ENCODE measurements at regions not wholly inside any gene's neighbourhood (a gene's known extent, or its start where the extent isn't known, plus 50 kb on each side); places are given as distances from the start of the nearest gene placed in this dataset.
"Not testable (repeated sequence)": the region's sequence is repeated elsewhere in the genome, so short reads cannot be mapped to it uniquely, and the experiment has no call there.

DNA sequence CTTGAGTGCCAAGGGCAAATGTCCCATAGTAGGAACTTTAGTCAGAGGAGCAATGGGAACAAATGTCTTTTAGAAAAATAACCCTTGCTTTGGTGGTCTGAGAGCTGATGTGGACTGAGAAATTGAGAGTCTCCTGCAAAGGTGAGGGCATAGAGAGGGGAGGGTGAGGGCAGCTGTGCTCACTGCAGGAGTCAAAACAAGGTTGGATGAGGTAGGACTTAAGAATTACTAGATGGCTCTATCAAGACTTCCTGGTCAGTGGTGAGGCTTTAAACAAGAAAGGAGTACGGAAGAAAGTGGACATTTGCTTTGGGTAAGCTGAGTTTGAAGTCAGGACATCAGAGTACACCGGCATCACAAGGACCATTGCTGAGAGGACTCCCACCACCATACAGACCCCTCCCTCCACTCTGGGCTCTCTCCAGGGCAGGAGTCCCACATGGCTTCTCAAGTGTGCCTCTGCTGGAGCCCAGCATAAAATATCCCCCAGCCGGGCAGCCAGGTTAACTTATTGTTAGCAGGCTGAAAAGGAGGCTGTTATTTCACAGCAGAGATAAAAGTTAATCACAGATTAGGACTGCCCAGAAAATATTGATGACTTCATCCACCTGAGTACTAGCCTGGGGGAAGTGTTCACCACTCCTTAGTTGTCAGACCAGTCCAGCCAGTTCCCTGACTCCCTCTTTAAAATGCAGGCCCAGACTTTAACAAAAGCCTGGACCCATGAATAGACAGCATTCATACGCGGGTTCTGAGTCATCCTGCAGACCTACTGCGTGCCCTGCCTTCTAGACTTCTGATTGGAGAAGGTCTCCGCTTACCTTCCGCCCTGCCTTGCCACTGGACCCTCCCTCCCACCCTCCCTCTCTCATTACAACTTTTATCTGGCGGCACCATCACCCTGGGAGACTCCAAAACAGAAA lies 167.2 kb downstream of the BCL2L11 start:
- not testable (repeated sequence) for DNase-seq (ENCODE audit: low spot score)

DNA sequence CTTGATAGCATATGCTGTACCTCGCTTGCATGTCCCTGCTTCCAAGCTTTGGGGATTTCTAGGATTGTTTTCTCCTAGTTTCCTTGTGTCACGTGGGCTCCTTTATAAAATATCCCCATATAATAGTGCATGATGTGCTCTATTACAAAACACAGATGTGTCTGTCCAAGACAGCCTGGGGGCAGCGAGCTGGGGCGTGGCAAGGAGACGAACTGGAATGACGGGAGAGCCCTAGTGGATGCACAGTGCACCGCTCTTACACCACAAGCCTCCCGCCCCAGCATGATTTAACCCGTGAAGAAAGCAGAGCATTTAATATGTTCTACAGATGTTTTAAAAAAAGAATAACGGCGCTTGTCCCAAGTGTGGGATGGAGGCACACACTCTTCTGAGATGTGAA lies 169.7 kb downstream of the BCL2L11 start:
- not testable (repeated sequence) for DNase-seq (ENCODE audit: low spot score)

DNA sequence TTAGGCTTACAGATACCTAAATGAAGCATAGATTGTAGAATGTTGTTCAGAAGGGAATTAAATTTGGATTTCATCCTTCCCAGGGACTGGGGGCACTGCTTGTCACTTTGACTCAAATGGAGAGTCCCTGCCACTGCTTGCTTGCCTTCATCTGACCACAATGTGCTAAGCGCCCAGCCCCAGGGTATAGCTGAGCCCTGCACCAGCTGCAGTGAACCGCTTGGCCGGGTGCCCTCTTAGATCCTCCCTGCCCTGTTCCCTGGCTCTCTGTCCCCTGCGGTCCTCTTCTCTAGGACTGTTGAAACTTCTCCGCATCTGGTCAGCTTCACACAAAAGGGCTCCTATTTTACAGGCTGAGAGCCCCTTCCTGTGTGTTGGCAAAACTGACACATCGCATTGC lies 170.9 kb downstream of the BCL2L11 start:
- not testable (repeated sequence) for DNase-seq (ENCODE audit: low spot score)

DNA sequence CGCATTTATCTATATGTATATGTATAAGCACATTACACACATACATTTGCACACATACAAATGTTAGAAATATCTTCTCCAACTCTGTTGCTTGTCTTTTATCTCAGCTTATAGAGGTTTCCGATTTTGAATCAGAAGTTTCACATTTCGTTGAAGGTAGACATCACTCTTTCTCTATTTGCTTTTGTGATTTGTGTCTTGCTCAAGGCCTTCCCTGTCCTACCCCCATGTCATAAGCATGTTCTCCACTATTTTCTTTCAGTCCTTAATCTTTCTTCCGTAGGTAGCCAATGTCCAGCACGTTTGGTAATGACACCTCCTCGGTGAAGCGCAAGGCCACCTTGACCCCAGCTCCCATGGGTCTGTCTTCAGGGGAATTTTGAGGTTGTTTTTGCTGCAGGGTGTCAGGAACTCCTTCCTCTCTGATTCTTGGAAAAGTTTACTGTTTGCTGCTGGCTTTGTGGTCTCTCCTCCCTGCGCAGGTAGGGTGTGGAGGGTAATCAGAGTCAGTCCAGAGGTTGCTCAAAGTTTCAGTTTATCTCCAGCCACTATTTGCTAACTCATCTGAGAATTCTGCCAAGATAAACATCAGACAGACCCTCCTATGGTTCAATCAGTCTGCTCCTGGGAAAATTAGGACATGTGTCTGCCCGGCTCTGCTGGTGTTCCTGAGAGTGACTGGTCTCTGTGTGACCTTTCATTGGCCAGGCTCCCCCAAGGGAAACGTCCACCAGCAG lies 171.7 kb downstream of the BCL2L11 start:
- DNase-seq (ENCODE audit: low spot score) = not testable (repeated sequence)

DNA sequence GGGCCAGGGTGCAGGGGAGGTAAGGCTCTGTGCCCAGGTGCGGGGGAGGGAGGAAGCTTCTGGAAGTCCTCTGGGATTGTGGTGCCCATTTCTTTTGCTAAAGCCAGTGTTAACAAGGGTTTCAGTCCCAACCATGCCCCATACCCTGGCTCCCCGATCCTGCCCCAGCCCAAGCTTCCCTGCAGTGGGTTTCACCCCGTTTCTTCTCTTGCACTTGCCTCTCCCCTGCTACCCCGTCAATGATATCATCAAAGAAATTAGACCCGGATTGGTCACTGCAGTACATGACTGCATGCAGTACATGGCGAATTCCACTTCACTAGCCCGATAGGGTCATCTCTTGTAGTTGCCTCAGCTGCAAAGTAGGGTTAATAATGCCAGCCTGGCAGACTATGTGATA lies 174.0 kb downstream of the BCL2L11 start:
- not testable (repeated sequence) for DNase-seq (ENCODE audit: low spot score)

DNA sequence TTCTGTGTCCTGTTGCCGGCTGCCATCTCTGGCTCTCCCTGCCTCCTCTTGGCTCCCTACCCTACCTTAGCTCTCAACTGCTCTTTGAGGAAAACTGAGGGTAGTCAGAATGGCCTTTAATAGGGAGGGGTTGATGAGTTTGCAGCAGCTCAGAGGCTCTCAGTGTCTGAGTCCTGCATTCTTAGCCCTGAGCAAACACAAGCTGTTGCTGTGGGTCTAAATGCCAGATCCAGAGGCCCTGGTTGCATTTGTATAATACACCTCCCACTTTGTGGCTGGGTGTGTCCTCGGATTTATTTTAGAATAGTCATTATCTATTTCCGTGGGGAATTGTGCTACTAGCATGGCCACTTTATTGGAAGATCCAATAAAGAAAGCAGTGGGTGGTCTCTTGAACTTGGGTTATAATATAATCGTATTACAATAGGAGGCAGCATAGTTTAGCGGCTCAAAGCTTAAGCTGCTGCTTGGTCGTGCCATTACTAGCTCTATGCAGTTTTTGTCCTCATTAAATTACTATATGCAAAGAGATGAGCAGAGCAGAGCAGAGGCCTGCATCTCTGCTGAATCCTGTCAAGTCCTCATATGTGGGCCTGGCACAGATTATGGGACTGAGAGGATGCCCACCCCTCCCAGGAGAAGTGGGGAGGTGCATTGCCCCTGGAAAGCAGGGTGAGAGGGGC lies 175.5 kb downstream of the BCL2L11 start:
- not testable (repeated sequence) for DNase-seq (ENCODE audit: low spot score)

DNA sequence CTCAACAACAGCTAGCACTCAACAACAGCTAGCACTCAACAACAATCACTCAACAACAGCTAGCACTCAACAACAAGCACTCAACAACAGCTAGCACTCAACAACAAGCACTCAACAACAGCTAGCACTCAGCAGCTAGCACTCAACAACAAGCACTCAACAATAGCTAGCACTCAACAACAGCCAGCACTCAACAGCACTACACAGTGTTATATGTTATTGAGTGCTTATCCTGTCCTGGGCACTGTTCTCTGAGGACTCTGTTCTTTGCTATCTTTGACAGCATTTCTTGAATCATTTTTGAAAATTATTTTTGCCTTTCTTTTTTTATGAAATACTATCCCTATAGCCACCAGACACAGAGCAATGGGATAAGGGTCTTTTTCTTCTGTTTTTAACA lies 176.4 kb downstream of the BCL2L11 start:
- not testable (repeated sequence) for DNase-seq (ENCODE audit: low spot score)

DNA sequence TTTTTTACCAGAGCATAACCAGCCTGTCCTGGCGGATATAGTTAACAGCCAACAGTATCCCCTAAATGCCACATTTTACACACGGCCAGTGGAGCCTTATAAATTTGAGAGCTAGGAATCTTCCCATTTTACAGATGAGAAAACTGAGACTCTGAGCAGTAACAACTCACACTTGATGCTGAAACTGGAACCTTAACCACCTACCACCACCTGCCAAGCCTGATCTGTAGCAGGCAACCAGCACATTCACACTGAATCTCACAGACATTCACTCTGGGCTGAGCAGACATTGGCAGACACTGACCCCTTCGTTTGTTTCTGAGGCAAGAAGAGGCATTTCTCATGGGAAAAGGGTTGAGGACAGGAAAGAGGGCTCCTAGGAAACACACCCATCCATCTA lies 178.2 kb downstream of the BCL2L11 start:
- not testable (repeated sequence) for DNase-seq (ENCODE audit: low spot score)

DNA sequence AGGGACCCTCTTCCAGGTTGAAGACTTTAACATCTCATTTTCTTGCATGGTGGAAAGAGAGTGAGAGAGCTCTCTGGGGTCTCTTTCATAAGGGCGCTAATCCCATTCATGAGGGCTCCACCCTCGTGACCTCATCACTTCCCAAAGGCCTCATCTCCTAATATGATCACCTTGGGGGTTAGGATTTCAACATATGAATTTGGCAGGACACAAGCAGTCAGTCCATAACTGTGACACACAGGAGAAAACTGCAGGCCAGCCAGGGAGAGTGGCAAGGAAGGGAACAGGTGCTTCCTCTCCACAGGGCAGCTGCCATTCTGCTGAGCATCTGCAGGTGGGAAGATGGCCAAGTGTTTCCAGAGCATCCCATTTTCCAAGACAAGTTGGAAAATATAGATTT lies 178.9 kb downstream of the BCL2L11 start:
- DNase-seq (ENCODE audit: low spot score) = not testable (repeated sequence)

DNA sequence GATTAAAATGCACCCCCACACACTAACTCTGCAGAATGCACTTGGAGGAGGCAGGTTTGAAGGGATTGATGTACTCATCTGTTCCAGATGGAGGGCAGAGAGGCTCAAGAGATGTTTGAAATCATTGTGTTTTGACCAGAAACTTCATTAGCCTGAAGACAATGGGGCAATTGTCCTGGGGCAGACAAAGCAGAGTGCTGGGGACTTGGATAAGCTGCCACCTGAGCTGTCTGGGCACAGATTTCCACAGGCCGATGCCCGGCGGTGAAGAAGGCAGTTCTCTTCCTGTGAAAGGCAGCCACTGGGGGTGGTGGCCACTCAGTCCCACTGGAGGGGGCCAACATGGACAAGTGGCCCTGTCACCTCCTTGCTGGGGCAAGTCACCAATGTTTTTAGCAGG lies 181.0 kb downstream of the BCL2L11 start:
- not testable (repeated sequence) for DNase-seq (ENCODE audit: low spot score)

DNA sequence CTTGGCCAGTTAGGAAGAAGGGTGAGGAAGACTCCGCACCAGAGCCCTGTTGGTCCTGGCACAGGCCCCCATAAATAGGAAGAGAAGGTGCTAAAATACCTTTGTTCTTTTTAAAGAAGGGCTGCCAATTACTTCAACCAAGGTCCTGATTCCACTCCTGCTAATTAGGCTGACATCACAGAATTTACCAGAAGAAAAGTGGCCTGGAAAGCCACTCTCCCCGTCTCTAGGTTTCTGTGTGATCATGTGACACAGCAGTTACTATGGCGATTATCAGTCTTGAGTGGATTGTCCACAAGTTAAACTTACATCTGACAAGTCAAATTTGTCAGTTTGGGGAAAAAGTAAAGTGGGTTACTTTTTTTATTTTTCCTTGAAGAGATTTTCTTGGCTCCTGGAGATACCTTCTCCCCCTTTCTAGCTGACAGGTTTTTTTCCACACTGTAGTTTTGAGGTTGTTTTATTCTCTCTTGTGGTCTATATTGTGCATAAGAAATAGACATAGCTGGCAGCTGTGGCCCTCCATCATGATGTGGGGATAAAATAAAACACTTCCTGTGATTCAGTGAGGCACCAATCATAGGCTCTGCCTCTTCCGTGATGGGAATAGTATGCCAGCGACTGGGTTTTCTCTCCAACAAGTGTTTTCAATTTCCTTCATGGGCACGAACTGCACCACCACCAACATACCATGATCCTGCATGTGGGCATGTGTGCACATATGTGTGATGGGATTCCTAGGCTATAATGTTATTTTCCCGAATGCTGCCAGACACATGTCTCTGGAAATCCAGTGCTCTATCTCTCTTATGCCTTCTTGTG lies 181.9 kb downstream of the BCL2L11 start:
- DNase-seq (ENCODE audit: low spot score) = not testable (repeated sequence)

DNA sequence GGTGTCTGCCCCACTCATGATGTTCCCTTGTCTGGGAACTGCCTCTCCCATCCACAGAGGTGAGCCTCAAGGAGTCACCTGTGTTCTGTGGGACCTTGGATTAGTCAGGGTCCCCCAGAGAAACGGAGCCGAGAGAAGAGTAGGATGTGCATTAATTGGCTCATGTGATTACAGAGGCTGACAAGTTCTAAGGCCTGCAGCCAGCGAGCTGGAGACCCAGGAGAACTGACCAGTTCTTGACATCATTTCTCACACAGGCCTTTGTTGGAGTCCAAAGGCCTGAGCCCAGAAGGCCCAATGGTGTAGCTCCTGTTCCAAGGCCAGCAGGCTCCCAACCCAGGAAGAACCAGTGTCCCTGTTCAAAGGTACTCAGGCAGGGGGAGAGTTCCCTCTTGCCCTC lies 186.6 kb downstream of the BCL2L11 start:
- DNase-seq (ENCODE audit: low spot score) = not testable (repeated sequence)

DNA sequence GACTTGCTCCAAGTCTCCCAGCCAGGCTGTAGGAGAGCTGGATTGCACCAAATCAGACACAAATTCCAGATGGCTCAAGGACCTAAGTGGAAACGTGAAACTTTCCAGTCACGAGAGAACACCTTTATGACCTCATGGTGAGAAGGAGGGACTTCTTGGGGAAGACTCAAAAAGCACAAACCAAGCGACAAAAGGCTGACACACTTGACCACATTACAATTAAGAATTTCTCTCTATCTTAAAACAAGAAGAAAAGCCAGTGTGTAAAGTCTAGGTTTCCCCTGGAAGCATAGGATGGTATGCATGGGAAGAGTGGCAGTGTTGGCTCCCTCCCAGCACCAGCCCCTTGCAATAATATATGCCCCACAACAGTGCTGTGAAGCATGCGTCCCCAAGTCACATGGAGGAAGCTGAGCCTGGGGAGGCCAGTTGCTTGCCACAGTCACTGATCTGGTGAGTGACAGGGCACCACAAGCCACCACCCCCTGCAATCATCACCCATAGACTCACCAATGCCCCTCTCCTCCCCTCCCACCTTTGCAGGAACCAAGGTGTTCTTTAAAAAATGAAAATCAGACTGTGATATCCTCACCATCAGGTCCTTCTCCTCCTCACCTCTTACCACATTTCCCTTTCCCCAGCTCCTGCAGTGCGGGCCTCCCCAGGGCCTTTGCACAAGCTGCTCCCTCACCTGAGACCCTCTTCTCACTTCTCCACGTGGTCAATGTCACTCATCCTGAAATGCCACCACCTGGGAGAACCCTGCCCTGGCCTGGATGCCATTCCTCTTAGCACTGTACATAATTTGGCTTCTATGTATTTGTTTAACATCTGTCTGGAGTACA lies 188.7 kb downstream of the BCL2L11 start:
- DNase-seq (ENCODE audit: low spot score) = not testable (repeated sequence)

DNA sequence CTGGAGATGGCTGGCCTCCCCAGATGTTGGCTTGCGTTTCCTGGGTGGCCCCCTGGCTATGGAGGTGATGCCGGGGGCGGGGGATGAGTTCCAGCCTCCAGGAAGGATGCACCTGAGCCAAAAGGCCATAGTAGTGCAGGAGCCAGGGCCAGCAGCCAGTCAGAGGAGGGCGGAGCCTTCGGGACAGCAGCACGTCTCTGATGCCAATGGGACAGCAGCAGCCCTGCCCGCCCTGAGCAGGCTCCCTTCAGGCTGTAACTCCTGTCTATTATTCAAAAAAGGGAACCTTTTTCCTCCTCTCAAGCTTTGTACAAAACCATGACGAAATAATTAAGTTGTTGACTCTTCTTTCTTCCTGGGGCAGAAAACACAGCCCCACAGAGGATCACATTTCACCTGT lies 189.7 kb downstream of the BCL2L11 start:
- DNase-seq (ENCODE audit: low spot score) = not testable (repeated sequence)

DNA sequence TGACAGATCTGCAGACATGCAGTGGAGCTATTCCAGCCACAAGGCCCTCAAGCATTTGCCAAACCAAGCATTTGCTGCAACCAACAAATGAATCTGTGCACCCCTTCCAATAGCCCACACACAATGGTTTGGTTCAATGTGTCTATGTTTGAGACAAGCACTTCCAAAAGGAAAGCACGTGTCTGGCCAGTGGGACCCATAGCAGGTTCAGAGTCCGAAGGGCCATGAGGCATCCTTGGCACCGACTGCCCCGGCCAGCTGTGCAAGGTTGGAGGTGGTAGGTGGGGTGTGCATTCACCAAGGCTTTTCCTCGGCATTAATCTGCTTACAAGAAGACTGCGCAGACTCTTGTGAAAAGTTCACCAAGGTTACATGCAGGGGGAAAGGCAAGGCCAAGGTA lies 190.9 kb downstream of the BCL2L11 start:
- not testable (repeated sequence) for DNase-seq (ENCODE audit: low spot score)

DNA sequence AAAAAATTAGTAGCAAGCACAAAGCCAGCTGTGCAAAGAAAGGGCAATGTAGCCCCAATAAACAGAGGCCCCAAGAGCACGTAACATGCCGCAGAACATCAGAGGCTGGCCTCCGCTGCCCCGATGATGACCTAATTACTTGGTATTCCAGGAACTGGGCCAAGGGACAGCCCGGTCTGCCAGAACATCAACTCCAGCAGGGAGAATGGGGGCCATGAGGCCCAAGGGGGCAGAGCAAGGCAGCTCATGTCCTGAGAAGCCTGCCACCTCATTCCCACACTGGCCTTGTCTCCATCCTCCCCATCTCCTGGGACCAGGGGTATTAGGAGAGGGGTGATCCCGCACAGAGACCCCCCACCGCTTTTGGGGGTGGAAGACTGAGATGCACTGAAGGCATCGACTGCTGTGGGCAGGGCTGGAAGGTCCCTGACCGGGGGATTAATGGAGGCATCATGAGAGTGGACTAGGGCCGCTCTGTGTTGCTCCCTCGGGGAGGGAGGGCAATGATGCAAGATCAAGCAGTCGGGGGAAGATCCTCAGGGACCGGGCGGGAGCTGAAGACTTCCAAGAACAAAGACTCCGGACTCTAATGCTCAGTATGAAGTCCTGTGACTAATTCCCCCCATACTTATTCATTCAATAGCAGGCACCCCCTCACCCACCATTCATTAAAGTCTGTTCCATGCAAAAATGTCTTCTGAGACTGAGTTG lies 192.3 kb downstream of the BCL2L11 start:
- not testable (repeated sequence) for DNase-seq (ENCODE audit: low spot score)

DNA sequence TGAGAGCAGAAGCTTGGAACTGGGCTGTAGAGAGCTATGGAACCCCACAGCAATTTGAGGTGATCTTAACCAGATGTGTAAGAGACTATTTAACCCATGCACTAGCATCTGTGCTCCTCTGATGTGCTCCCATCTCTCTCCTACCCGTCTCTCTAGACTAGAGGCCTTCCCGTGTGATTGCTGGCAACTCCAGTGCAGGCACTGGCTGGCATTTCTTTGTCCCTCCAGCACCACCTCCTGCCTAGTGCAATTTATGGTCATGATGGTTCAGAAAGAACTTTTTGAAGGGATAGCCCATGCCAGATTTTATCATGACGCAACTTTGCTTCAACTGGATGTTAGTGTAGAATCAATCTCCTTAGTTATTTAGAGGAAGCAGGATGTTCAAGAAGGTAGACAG lies 193.0 kb downstream of the BCL2L11 start:
- DNase-seq (ENCODE audit: low spot score) = not testable (repeated sequence)

DNA sequence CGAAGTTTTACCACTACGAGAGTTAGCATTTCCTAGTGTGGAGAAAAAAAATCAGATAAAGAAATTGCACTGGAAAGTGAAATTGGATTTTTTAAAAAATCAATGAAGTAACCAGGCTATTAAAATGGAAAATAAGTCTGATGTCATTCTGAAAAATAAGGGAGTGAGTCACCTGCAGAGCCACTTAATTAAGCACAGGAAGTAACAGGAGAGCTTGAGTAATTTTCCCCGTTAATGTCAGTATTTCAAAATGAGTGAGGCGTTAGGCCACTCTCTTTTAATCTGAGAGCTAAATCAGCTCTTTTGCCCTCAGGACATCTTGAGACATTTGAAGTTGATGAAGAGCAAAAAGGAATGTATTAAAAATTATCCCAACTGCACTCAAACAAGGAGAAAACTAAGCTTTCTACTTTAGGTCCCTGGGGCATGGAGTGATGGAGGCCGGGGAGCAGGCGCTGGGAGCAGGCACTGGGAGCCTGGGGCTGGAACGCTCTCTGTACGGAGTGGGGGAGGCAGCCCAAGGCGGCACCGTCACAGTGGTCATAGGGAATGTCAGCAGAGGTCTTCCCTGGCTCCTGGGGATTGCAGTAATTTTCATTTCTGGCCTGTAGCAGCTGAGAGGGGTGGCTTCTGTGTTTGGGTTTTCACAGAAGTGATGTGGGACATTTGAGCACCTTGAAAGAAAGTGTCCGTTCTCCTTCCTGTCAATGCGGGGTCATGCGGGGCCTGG lies 194.6 kb downstream of the BCL2L11 start:
- DNase-seq (ENCODE audit: low spot score) = not testable (repeated sequence)

DNA sequence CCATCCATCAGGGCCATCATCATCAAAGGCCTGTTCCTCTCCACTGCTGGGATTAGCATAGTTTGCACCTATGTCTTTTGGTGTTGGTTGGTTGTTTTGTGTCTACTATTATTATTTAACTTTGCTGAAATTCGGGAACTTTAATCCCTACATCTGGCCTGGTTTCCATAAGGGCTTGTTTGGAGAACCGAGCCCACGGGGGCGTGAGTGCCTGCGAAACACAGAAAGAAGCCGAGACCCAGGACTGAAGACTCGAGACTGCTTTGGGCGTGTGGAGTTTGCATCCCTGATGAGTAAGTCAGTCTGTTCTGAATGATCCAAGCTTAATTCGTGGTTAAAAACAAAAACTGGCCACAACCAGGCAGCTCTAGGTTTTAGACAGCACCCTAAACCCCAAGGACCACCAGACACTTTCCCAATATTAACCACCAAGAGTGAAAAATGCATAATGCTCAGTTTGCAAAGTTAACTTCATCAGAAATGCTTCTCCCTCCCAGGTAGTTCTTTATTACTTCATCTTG lies 195.6 kb downstream of the BCL2L11 start:
- DNase-seq (ENCODE audit: low spot score) = not testable (repeated sequence)

All from CD4-positive, alpha-beta T cell treated with Interleukin-15 for 4 hours (primary cell).